DND-41 (cell line): ENCODE measurements at regions not wholly inside any gene's neighbourhood (a gene's known extent, or its start where the extent isn't known, plus 50 kb on each side); places are given as distances from the start of the nearest gene placed in this dataset.

Experiments
- ATAC-seq: fragments of 200-7000 bp; cut with Tn5 transposase; 3 replicates; pipeline ENCODE4 v1.9.1; 2021; ENCODE audit warnings: low read depth; ENCODE audit not compliant: insufficient read depth
- DNase-seq: peaks from one replicate; pipeline ENCODE4 v3.0.0-alpha.2; 2020
- H2AFZ ChIP-seq: 2 replicates; pipeline ENCODE4 v1.6.0; 2012; ENCODE audit warnings: low read depth, low read length
- H3K27ac ChIP-seq: 2 replicates; pipeline ENCODE4 v1.5.1; 2012; ENCODE audit warnings: low read length, inconsistent platforms
- H3K27me3 ChIP-seq: fragments of 200-600 bp; sonication (generic); 2 replicates; pipeline ENCODE4 v1.6.0; 2012; ENCODE audit warnings: low read length, mild to moderate bottlenecking, inconsistent platforms; ENCODE audit not compliant: insufficient read depth, poor library complexity
- H3K36me3 ChIP-seq: 2 replicates; pipeline ENCODE4 v1.5.1; 2012; ENCODE audit warnings: low read length, inconsistent platforms; ENCODE audit not compliant: insufficient read depth
- H3K4me1 ChIP-seq: 2 replicates; pipeline ENCODE4 v1.5.1; 2012; ENCODE audit warnings: mild to moderate bottlenecking, low read length; ENCODE audit not compliant: insufficient read depth
- H3K4me2 ChIP-seq: 2 replicates; pipeline ENCODE4 v1.6.0; 2012; ENCODE audit warnings: mild to moderate bottlenecking, moderate library complexity, low read length, inconsistent platforms; ENCODE audit not compliant: insufficient read depth
- H3K4me3 ChIP-seq, 2 experiments: fragments of 200-600 bp in 1 of 2; shearing (Covaris generic) in 1 of 2; 2 replicates each; pipeline ENCODE4 v1.5.1; 2012 to 2016; ENCODE audit warnings: inconsistent platforms in 2 of 2, low read length in 2 of 2, mild to moderate bottlenecking in 2 of 2, low read depth in 1 of 2, moderate library complexity in 1 of 2
- H3K79me2 ChIP-seq: 2 replicates; pipeline ENCODE4 v1.6.0; 2012; ENCODE audit warnings: low read length, inconsistent platforms; ENCODE audit not compliant: insufficient read depth
- H3K9ac ChIP-seq: 2 replicates; pipeline ENCODE4 v1.6.0; 2012; ENCODE audit warnings: low read depth, mild to moderate bottlenecking, inconsistent platforms, low read length, moderate library complexity
- H3K9me3 ChIP-seq: 2 replicates; pipeline ENCODE4 v1.5.1; 2012; ENCODE audit warnings: low read length, moderate library complexity, mild to moderate bottlenecking, inconsistent platforms; ENCODE audit not compliant: insufficient read depth, severe bottlenecking
- H4K20me1 ChIP-seq: 2 replicates; pipeline ENCODE4 v1.6.0; 2012; ENCODE audit warnings: low read length; ENCODE audit not compliant: insufficient read depth
- EZH2 ChIP-seq: IDR thresholded peaks from 3 replicates; pipeline ENCODE4 v1.6.1; 2012; ENCODE audit warnings: borderline replicate concordance, low read depth, mild to moderate bottlenecking, moderate library complexity, low read length, inconsistent platforms; ENCODE audit not compliant: severe bottlenecking
- TF ChIP-seq, protein P1 (sequence below): IDR thresholded peaks from 2 replicates; pipeline ENCODE4 v1.5.1; 2012; ENCODE audit warnings: borderline replicate concordance, low read length, moderate library complexity, mild to moderate bottlenecking; ENCODE audit not compliant: poor library complexity, severe bottlenecking; ENCODE audit errors: extremely low read depth

DNA sequence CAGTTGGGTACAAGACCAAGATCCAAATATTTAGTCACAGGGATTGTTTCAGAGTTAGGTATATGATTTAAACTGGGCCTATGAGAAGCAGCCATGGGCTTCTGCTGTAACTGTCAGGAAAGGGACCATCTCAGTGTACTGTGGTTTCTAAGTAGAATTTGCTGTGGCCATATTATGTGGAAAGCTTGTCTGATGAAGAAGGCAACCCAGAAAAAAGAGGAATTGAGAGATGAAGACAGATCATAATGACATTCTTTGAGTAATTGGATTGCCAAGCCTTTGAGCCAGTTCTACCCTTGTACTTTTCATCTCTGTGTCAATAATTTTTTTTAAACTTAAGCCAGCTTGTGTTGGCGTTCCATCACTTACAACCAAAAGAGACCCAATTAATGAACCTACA lies 259.6 kb downstream of the NUP35 start:
- ATAC-seq (no peak), DNase-seq (no peak)
- H3K4me2 ChIP-seq, result no peak overlapping the region
- no peaks in the 10 kb centered on the region for H3K9me3 ChIP-seq
- no peaks in the 10 kb centered on the region for H3K4me1 ChIP-seq
- TF ChIP-seq EZH2, result no peak
- TF ChIP-seq, protein P1, sequence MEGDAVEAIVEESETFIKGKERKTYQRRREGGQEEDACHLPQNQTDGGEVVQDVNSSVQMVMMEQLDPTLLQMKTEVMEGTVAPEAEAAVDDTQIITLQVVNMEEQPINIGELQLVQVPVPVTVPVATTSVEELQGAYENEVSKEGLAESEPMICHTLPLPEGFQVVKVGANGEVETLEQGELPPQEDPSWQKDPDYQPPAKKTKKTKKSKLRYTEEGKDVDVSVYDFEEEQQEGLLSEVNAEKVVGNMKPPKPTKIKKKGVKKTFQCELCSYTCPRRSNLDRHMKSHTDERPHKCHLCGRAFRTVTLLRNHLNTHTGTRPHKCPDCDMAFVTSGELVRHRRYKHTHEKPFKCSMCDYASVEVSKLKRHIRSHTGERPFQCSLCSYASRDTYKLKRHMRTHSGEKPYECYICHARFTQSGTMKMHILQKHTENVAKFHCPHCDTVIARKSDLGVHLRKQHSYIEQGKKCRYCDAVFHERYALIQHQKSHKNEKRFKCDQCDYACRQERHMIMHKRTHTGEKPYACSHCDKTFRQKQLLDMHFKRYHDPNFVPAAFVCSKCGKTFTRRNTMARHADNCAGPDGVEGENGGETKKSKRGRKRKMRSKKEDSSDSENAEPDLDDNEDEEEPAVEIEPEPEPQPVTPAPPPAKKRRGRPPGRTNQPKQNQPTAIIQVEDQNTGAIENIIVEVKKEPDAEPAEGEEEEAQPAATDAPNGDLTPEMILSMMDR, result no peak
- no peaks in the 10 kb centered on the region for H3K79me2 ChIP-seq
- no peak overlapping the region for H3K4me3 ChIP-seq
- no peak overlapping the region for H2AFZ ChIP-seq
- H4K20me1 ChIP-seq, result no peaks in the 10 kb centered on the region
- no peak overlapping the region for H3K27ac ChIP-seq
- H3K27me3 ChIP-seq, result no peaks in the 10 kb centered on the region
- H3K36me3 ChIP-seq, result no peaks in the 10 kb centered on the region
- H3K9ac ChIP-seq, result no peak overlapping the region

DNA sequence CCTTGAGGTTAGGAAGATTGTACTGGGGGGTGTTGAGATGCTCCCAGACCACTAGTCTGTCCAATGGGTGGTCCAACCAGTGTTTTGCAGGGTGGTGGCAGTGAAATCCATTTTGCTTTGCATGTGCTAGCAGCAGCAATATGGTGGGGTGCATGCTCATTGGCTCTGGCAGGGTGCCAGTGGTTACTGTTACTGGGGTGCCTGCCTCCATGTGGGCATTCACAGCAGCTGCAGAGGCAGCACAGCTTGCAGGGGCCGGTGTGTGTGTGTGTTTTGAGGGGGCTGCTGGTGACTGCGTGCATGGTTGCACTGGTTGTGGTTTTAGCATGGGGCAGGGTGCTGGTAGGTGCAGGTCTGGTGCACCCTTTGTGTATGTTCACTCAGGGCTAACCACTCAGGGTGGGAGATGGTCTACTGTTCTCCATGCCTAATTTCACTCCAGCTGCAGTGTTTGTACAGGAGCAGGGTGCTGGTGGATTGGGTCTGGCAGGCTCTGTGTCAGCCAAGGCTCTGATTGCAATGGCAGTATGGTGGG lies 265.4 kb downstream of the NUP35 start:
- H3K27ac ChIP-seq, result no peak overlapping the region

DNA sequence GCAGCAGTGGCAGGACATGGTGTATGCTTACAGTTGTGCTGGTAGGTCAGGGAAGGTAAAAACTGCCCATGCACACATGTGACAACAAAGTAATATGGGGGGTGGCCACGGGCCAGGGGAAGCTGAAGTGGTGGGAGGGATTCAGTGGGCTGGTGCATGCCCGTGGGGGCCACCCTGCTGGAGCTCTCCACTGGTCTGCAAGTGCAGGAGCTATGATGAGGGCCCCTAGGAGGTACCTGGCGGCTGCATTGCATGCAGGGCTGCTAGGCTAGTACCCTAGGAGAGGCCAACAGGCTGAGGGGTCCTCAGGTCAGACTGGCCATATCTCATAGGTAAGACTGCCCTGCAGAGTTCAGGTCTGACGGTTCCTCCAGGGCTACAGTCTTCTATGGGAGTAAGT lies 265.9 kb downstream of the NUP35 start:
- Histone ChIP-seq H3K4me1 (no peaks in the 10 kb centered on the region), H3K4me3 (no peak overlapping the region), H3K36me3 (no peaks in the 10 kb centered on the region), H4K20me1 (no peaks in the 10 kb centered on the region), H2AFZ (no peak overlapping the region), H3K79me2 (no peaks in the 10 kb centered on the region), H3K27me3 (no peaks in the 10 kb centered on the region), H3K9me3 (peaks cover 3% of the 10 kb centered on the region), H3K9ac (no peak overlapping the region), H3K27ac (no peak overlapping the region), H3K4me2 (no peak overlapping the region)
- DNase-seq (no peak), ATAC-seq (no peak)
- TF ChIP-seq, protein P1, result no peak
- TF ChIP-seq EZH2, result no peak

More for the DNA sequence above, 265.4 kb downstream of the NUP35 start:
- H3K9me3 ChIP-seq, result peaks cover 3% of the 10 kb centered on the region
- no peaks in the 10 kb centered on the region for H3K36me3 ChIP-seq
- H3K4me3 ChIP-seq, result no peak overlapping the region
- no peaks in the 10 kb centered on the region for H3K27me3 ChIP-seq
- DNase-seq (no peak), ATAC-seq (no peak)
- no peak overlapping the region for H3K4me2 ChIP-seq
- H2AFZ ChIP-seq, result no peak overlapping the region
- no peak overlapping the region for H3K9ac ChIP-seq
- no peaks in the 10 kb centered on the region for H4K20me1 ChIP-seq
- no peaks in the 10 kb centered on the region for H3K79me2 ChIP-seq
- H3K4me1 ChIP-seq, result no peaks in the 10 kb centered on the region
- TF ChIP-seq, protein P1, result no peak
- TF ChIP-seq EZH2, result no peak

DNA sequence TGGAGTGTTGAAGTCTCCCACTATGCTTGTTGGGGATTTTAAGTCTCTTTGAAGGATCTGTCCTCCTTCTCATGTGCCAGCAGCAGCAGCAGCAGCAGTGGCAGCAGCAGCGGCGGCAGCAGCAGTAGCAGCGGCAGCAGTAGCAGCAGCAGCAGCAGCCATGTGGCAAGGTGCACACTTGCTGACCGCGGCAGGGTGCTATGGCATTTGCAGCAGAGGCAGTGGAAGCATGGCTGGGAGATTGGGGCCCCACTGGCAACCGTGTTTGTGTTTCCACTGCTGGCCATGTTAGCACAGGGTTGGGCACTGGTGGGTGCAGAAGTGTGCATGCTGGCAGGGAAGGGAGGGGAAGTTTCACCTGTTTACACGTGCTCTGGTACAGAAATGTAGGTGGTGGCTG lies 280.1 kb downstream of the NUP35 start:
- DNase-seq, result no peak
- Histone ChIP-seq H3K9me3 (no peaks in the 10 kb centered on the region), H3K4me2 (no peak overlapping the region), H3K79me2 (no peaks in the 10 kb centered on the region), H3K36me3 (no peaks in the 10 kb centered on the region), H3K9ac (no peak overlapping the region), H4K20me1 (no peaks in the 10 kb centered on the region), H3K4me3 (no peak overlapping the region), H3K4me1 (no peaks in the 10 kb centered on the region), H3K27me3 (no peaks in the 10 kb centered on the region), H2AFZ (no peak overlapping the region), H3K27ac (no peak overlapping the region)
- ATAC-seq, result no peak
- TF ChIP-seq, protein P1, result no peak
- TF ChIP-seq EZH2, result no peak
